ENCODE measurements at regions not wholly inside any gene's neighbourhood (a gene's known extent, or its start where the extent isn't known, plus 50 kb on each side); places are given as distances from the start of the nearest gene placed in this dataset.

DNA sequence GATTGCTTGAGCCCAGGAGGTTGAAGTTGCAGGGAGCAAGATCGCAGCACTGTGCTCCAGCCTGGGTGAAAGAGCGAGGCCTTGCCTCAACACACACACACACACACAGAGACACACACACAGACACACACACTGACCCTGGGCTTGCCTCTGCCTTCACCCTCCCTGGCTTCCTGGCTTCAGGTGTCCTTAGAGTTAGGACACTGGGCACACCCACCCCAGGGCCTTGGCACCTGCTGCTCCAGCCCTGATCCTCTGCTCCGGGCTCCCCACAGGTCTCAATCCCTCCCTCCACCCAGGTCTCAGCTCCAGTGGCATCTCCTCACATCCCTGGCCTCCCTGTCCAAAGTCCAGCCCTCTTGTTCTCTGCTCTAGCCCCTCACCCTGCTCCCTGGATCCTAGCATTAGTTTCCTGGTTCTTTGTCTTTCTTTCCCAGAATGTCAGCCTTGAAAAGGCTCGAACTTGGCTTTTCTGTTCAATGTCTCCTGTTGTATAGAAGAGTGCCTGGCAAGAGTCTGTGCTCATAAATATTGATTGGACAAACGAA, 212.9 kb downstream of the C9orf50 start:
- TF ChIP-seq POLR2AphosphoS5 (IDR thresholded peaks at IDR 0.05; ENCODE audit: low read depth) (no peak), GABPA (IDR thresholded peaks at IDR 0.05; ENCODE audit: low read depth) (no peak), SPI1 (IDR thresholded peaks at IDR 0.05; ENCODE audit: borderline replicate concordance, low read depth) (no peak)
- TF ChIP-seq, protein P1, sequence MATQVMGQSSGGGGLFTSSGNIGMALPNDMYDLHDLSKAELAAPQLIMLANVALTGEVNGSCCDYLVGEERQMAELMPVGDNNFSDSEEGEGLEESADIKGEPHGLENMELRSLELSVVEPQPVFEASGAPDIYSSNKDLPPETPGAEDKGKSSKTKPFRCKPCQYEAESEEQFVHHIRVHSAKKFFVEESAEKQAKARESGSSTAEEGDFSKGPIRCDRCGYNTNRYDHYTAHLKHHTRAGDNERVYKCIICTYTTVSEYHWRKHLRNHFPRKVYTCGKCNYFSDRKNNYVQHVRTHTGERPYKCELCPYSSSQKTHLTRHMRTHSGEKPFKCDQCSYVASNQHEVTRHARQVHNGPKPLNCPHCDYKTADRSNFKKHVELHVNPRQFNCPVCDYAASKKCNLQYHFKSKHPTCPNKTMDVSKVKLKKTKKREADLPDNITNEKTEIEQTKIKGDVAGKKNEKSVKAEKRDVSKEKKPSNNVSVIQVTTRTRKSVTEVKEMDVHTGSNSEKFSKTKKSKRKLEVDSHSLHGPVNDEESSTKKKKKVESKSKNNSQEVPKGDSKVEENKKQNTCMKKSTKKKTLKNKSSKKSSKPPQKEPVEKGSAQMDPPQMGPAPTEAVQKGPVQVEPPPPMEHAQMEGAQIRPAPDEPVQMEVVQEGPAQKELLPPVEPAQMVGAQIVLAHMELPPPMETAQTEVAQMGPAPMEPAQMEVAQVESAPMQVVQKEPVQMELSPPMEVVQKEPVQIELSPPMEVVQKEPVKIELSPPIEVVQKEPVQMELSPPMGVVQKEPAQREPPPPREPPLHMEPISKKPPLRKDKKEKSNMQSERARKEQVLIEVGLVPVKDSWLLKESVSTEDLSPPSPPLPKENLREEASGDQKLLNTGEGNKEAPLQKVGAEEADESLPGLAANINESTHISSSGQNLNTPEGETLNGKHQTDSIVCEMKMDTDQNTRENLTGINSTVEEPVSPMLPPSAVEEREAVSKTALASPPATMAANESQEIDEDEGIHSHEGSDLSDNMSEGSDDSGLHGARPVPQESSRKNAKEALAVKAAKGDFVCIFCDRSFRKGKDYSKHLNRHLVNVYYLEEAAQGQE (IDR thresholded peaks at IDR 0.05; ENCODE audit: insufficient replicate concordance, low read depth) = no peak
- TF ChIP-seq, protein P2, sequence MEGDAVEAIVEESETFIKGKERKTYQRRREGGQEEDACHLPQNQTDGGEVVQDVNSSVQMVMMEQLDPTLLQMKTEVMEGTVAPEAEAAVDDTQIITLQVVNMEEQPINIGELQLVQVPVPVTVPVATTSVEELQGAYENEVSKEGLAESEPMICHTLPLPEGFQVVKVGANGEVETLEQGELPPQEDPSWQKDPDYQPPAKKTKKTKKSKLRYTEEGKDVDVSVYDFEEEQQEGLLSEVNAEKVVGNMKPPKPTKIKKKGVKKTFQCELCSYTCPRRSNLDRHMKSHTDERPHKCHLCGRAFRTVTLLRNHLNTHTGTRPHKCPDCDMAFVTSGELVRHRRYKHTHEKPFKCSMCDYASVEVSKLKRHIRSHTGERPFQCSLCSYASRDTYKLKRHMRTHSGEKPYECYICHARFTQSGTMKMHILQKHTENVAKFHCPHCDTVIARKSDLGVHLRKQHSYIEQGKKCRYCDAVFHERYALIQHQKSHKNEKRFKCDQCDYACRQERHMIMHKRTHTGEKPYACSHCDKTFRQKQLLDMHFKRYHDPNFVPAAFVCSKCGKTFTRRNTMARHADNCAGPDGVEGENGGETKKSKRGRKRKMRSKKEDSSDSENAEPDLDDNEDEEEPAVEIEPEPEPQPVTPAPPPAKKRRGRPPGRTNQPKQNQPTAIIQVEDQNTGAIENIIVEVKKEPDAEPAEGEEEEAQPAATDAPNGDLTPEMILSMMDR (IDR thresholded peaks at IDR 0.05; ENCODE audit: insufficient read depth, low read length) = no peak
- Histone ChIP-seq H3K27ac (replicated peaks) (no peak overlapping the region), H3K4me3 (replicated peaks; ENCODE audit: insufficient read depth, low read length) (no peak overlapping the region), H3K27me3 (ENCODE audit: insufficient read depth, poor library complexity, severe bottlenecking) (no peaks in the 10 kb centered on the region)
- DNase-seq (ENCODE audit: low read depth in 1 of 2, low spot score in 1 of 2) = no peak

DNA sequence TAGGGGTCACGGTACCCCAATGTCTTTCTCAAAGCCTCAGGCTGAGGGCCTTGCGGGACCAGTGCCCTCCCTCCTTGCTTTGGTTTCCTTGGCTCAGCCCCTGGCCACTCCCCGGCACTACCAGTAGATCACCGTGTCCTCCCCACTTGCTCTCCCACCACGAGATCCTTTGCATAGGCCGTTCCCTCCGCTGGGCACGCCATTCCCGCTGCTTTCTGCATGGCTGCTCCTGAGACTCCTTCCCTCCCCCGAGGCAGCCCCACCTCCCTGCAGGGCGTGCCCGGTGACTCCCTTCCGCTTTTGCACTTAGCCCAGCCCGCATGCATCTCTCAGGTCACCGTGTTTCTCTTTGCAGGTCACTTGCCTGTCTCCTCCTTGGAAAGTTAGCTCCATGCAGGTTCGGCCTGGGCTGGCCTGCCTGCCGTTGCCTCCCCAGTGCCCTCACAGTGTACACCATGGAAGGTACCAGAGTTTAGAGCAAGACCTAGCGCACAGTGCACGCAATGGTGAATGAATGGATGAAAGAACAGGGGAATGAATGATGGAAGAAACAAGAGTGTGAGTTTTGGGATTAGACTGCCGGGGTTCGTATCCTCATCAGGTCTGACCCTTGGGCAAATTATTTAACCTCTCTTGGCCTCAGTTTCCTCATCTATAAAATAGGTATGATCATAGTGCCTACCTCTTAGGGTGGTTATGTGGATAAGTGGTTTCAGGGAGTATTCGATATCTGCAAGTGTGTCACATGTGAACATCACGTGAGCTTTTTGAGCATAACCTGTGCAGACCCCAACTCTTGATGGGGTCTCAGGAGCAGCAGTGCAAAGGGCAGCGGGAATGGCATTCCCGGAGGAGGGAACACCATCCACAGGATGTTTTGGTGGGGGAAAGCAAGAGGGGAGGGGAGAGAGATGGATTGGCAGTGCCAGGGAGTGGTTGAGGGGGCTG, 214.3 kb downstream of the C9orf50 start:
- Histone ChIP-seq H3K27ac (replicated peaks) (no peak overlapping the region), H3K27me3 (ENCODE audit: insufficient read depth, poor library complexity, severe bottlenecking) (no peaks in the 10 kb centered on the region), H3K4me3 (replicated peaks; ENCODE audit: insufficient read depth, low read length) (no peak overlapping the region)
- DNase-seq (ENCODE audit: low read depth in 1 of 2, low spot score in 1 of 2) = peak; percentile 13 to 72
- TF ChIP-seq, protein P1 (IDR thresholded peaks at IDR 0.05; ENCODE audit: insufficient replicate concordance, low read depth) = no peak
- TF ChIP-seq SPI1 (IDR thresholded peaks at IDR 0.05; ENCODE audit: borderline replicate concordance, low read depth) = peak; percentile 58; the same call in 1 of the 2 replicates
- no peak for TF ChIP-seq GABPA (IDR thresholded peaks at IDR 0.05; ENCODE audit: low read depth)
- no peak for TF ChIP-seq POLR2AphosphoS5 (IDR thresholded peaks at IDR 0.05; ENCODE audit: low read depth)

DNA sequence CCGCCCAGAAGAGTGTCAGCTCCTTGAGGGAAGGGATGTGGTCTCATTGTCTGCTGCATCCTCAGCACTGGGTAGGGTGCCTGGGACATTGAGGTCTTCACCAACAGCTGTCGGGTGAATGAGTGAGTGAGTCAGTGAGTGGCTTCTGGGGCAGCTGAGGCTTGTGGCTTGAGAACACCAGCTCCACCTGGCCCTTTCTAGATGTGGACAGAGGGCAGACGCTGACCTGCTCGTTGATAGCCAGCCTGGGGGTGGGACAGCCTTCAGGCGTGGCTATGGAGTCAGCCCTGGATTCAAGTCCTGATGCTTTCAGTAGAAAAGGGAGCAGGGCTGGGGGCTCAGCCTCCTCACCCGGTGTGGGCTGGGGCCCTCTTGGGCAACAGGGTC, 215.1 kb downstream of the C9orf50 start:
- no peak for DNase-seq (ENCODE audit: low read depth in 1 of 2, low spot score in 1 of 2)
- H3K4me3 ChIP-seq (replicated peaks; ENCODE audit: insufficient read depth, low read length) = no peak overlapping the region
- H3K27ac ChIP-seq (replicated peaks) = no peak overlapping the region
- H3K27me3 ChIP-seq (ENCODE audit: insufficient read depth, poor library complexity, severe bottlenecking) = no peaks in the 10 kb centered on the region
- TF ChIP-seq GABPA (IDR thresholded peaks at IDR 0.05; ENCODE audit: low read depth) = no peak
- TF ChIP-seq POLR2AphosphoS5 (IDR thresholded peaks at IDR 0.05; ENCODE audit: low read depth) = no peak
- TF ChIP-seq, protein P1 (IDR thresholded peaks at IDR 0.05; ENCODE audit: insufficient replicate concordance, low read depth) = no peak
- no peak for TF ChIP-seq SPI1 (IDR thresholded peaks at IDR 0.05; ENCODE audit: borderline replicate concordance, low read depth)
- TF ChIP-seq, protein P2 (IDR thresholded peaks at IDR 0.05; ENCODE audit: insufficient read depth, low read length) = no peak

Measured in HL-60 (cell line).